OCI-LY3 (cell line): ENCODE measurements at regions not wholly inside any gene's neighbourhood (a gene's known extent, or its start where the extent isn't known, plus 50 kb on each side); places are given as distances from the start of the nearest gene placed in this dataset.

Experiments
- EZH2phosphoT487 ChIP-seq: fragments of 200-600 bp; shearing (Covaris generic); IDR thresholded peaks from 2 replicates; pipeline ENCODE4 v1.6.1; 2018; ENCODE audit warnings: antibody characterized with exemption, mixed run types, low read depth
- TF ChIP-seq, protein P1 (sequence below): fragments of 200-600, 300-600 bp; sonication (generic); IDR thresholded peaks from 2 replicates; pipeline ENCODE4 v1.5.1; 2014; ENCODE audit warnings: antibody characterized with exemption, low read length, low read depth

- TF ChIP-seq, protein P1, sequence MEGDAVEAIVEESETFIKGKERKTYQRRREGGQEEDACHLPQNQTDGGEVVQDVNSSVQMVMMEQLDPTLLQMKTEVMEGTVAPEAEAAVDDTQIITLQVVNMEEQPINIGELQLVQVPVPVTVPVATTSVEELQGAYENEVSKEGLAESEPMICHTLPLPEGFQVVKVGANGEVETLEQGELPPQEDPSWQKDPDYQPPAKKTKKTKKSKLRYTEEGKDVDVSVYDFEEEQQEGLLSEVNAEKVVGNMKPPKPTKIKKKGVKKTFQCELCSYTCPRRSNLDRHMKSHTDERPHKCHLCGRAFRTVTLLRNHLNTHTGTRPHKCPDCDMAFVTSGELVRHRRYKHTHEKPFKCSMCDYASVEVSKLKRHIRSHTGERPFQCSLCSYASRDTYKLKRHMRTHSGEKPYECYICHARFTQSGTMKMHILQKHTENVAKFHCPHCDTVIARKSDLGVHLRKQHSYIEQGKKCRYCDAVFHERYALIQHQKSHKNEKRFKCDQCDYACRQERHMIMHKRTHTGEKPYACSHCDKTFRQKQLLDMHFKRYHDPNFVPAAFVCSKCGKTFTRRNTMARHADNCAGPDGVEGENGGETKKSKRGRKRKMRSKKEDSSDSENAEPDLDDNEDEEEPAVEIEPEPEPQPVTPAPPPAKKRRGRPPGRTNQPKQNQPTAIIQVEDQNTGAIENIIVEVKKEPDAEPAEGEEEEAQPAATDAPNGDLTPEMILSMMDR: no peak
- no peak for TF ChIP-seq EZH2phosphoT487
Measured at GRCh38 chr7:106456329-106456728, 171.5 kb upstream of the NAMPT start.
